ENCODE measurements at regions not wholly inside any gene's neighbourhood (a gene's known extent, or its start where the extent isn't known, plus 50 kb on each side); places are given as distances from the start of the nearest gene placed in this dataset.

DNA sequence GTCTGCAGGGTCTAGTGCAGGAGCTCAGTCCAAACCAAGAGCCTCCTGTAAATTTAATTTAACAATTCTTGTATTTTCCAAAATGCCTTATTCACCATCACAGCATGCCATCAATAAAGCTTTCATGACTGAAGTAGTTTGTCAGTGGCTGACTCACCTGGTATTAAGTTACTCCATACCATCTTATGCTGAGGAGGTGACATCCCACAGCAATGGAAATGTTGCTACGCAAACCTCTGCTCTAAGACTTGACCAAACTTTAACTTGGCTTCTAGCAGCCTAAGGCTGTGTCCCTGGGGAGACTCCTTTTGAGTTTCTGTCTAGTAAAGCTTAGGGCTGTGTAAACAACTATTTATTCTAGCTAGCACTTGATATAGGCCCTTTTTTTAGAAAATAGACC, 1231.3 kb upstream of the CDH18 start:
- Histone ChIP-seq H3K4me1 (ENCODE audit: control insufficient read depth, insufficient read depth, low read depth, low read length) (no peaks in the 10 kb centered on the region), H3K27ac (ENCODE audit: low read length, poor library complexity, severe bottlenecking) (no peak overlapping the region), H3K23ac (ENCODE audit: low read length in 2 of 2) (no peak overlapping the region), H3K79me1 (replicated peaks; ENCODE audit: low read length, poor library complexity, severe bottlenecking) (no peaks in the 10 kb centered on the region), H2BK15ac (ENCODE audit: low read depth, poor library complexity, severe bottlenecking) (no peak overlapping the region), H3K9ac (ENCODE audit: low read length) (no peak overlapping the region), H2AFZ (ENCODE audit: low read depth, low read length) (no peak overlapping the region), H3K4me2 (ENCODE audit: low read length, poor library complexity, severe bottlenecking) (no peak overlapping the region), H2AK5ac (ENCODE audit: low read length, severe bottlenecking) (no peak overlapping the region), H3K36me3 (ENCODE audit: control insufficient read depth in 1 of 2, insufficient read depth in 2 of 2, low read depth in 1 of 2, low read length in 2 of 2) (no peaks in the 10 kb centered on the region), H3K4me3 (ENCODE audit: insufficient read depth in 1 of 2, low read depth in 1 of 2, low read length in 2 of 2) (no peak overlapping the region), H3K27me3 (ENCODE audit: control insufficient read depth in 1 of 2, insufficient read depth in 1 of 2, low read length in 2 of 2) (no peaks in the 10 kb centered on the region), H3K9me3 (ENCODE audit: control insufficient read depth, low read length) (no peaks in the 10 kb centered on the region), H3K14ac (ENCODE audit: low read length in 2 of 2) (no peak overlapping the region), H3K4ac (ENCODE audit: low read depth in 1 of 2, low read length in 2 of 2) (no peak overlapping the region), H4K91ac (ENCODE audit: low read length) (no peak overlapping the region), H2BK5ac (ENCODE audit: low read depth, low read length, poor library complexity, severe bottlenecking) (no peak overlapping the region), H4K8ac (ENCODE audit: low read length) (no peak overlapping the region), H2BK120ac (ENCODE audit: low read depth, low read length) (no peak overlapping the region), H2BK12ac (ENCODE audit: low read length in 2 of 2) (no peak overlapping the region), H3K18ac (ENCODE audit: low read depth in 1 of 2, low read length in 2 of 2) (no peak overlapping the region)
- WGBS, result 100% methylated on average over 1 of the region's 1 CpG
- no peak for DNase-seq

DNA sequence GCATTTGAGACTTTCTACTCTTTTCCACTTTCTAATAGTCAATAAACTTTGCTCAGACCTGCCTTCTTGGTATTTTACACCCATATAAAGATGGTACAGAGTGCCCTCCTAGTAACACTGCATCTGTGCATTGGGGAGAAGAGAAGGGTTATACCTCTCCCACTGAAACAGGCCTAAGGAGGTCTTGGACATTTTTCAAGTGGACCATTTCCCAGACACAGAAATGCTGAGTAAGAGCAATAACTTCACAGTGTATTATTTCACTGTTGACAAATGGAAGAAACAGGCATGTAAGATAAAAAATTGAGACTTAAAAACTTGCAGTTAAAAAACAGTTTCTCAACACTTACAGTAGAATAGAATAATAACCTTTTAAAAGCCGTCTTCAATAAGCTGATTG, 1224.0 kb upstream of the CDH18 start:
- no peak overlapping the region for H3K23ac ChIP-seq (ENCODE audit: low read length in 2 of 2)
- no peak overlapping the region for H2BK120ac ChIP-seq (ENCODE audit: low read depth, low read length)
- no peak for DNase-seq
- H3K4me3 ChIP-seq (ENCODE audit: insufficient read depth in 1 of 2, low read depth in 1 of 2, low read length in 2 of 2), result no peak overlapping the region
- H3K9me3 ChIP-seq (ENCODE audit: control insufficient read depth, low read length), result no peaks in the 10 kb centered on the region
- no peak overlapping the region for H3K9ac ChIP-seq (ENCODE audit: low read length)
- no peak overlapping the region for H2BK15ac ChIP-seq (ENCODE audit: low read depth, poor library complexity, severe bottlenecking)
- H3K79me1 ChIP-seq (replicated peaks; ENCODE audit: low read length, poor library complexity, severe bottlenecking), result no peaks in the 10 kb centered on the region
- no peak overlapping the region for H3K27ac ChIP-seq (ENCODE audit: low read length, poor library complexity, severe bottlenecking)
- no peak overlapping the region for H3K14ac ChIP-seq (ENCODE audit: low read length in 2 of 2)
- H4K91ac ChIP-seq (ENCODE audit: low read length), result no peak overlapping the region
- no peaks in the 10 kb centered on the region for H3K4me1 ChIP-seq (ENCODE audit: control insufficient read depth, insufficient read depth, low read depth, low read length)
- no peak overlapping the region for H3K4ac ChIP-seq (ENCODE audit: low read depth in 1 of 2, low read length in 2 of 2)
- H3K18ac ChIP-seq (ENCODE audit: low read depth in 1 of 2, low read length in 2 of 2), result no peak overlapping the region
- no peak overlapping the region for H2AK5ac ChIP-seq (ENCODE audit: low read length, severe bottlenecking)
- no peak overlapping the region for H4K8ac ChIP-seq (ENCODE audit: low read length)
- H2BK12ac ChIP-seq (ENCODE audit: low read length in 2 of 2), result no peak overlapping the region
- H2BK5ac ChIP-seq (ENCODE audit: low read depth, low read length, poor library complexity, severe bottlenecking), result no peak overlapping the region
- no peaks in the 10 kb centered on the region for H3K27me3 ChIP-seq (ENCODE audit: control insufficient read depth in 1 of 2, insufficient read depth in 1 of 2, low read length in 2 of 2)
- 93% methylated on average over 1 of the region's 1 CpG for WGBS
- H3K4me2 ChIP-seq (ENCODE audit: low read length, poor library complexity, severe bottlenecking), result no peak overlapping the region
- H2AFZ ChIP-seq (ENCODE audit: low read depth, low read length), result no peak overlapping the region
- H3K36me3 ChIP-seq (ENCODE audit: control insufficient read depth in 1 of 2, insufficient read depth in 2 of 2, low read depth in 1 of 2, low read length in 2 of 2), result no peaks in the 10 kb centered on the region

DNA sequence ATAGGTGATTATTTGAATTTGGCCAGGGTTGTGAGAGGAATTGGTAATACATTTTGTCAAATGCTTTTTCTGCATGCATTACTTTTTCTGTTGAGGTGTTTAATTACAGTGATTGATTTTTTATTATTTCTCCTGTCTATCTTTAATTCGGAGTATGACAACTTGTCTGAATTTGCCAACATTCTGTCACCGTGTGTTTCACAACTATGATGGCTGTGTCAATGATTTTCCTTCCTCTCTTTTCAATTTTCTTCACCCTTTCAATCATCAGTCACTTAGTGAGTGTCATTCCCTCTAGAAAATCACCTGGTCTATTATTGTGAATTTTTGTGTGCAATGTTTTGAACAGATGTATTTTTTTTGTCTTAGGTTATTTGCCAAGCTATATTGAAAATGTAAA, 1221.4 kb upstream of the CDH18 start:
- H3K4ac ChIP-seq (ENCODE audit: low read depth in 1 of 2, low read length in 2 of 2), result no peak overlapping the region
- no peak overlapping the region for H2BK120ac ChIP-seq (ENCODE audit: low read depth, low read length)
- no peak overlapping the region for H2BK5ac ChIP-seq (ENCODE audit: low read depth, low read length, poor library complexity, severe bottlenecking)
- H3K27ac ChIP-seq (ENCODE audit: low read length, poor library complexity, severe bottlenecking), result no peak overlapping the region
- no peak overlapping the region for H2AFZ ChIP-seq (ENCODE audit: low read depth, low read length)
- no peak overlapping the region for H2BK12ac ChIP-seq (ENCODE audit: low read length in 2 of 2)
- no peak overlapping the region for H3K4me3 ChIP-seq (ENCODE audit: insufficient read depth in 1 of 2, low read depth in 1 of 2, low read length in 2 of 2)
- no peak overlapping the region for H2BK15ac ChIP-seq (ENCODE audit: low read depth, poor library complexity, severe bottlenecking)
- H3K9ac ChIP-seq (ENCODE audit: low read length), result no peak overlapping the region
- 87% methylated on average over 2 of the region's 2 CpGs for WGBS
- no peaks in the 10 kb centered on the region for H3K4me1 ChIP-seq (ENCODE audit: control insufficient read depth, insufficient read depth, low read depth, low read length)
- DNase-seq, result no peak
- no peak overlapping the region for H4K8ac ChIP-seq (ENCODE audit: low read length)
- H2AK5ac ChIP-seq (ENCODE audit: low read length, severe bottlenecking), result no peak overlapping the region
- no peaks in the 10 kb centered on the region for H3K36me3 ChIP-seq (ENCODE audit: control insufficient read depth in 1 of 2, insufficient read depth in 2 of 2, low read depth in 1 of 2, low read length in 2 of 2)
- no peak overlapping the region for H3K18ac ChIP-seq (ENCODE audit: low read depth in 1 of 2, low read length in 2 of 2)
- H3K14ac ChIP-seq (ENCODE audit: low read length in 2 of 2), result no peak overlapping the region
- H3K23ac ChIP-seq (ENCODE audit: low read length in 2 of 2), result no peak overlapping the region
- no peak overlapping the region for H3K4me2 ChIP-seq (ENCODE audit: low read length, poor library complexity, severe bottlenecking)
- no peaks in the 10 kb centered on the region for H3K79me1 ChIP-seq (replicated peaks; ENCODE audit: low read length, poor library complexity, severe bottlenecking)
- no peaks in the 10 kb centered on the region for H3K9me3 ChIP-seq (ENCODE audit: control insufficient read depth, low read length)
- H4K91ac ChIP-seq (ENCODE audit: low read length), result no peak overlapping the region
- no peaks in the 10 kb centered on the region for H3K27me3 ChIP-seq (ENCODE audit: control insufficient read depth in 1 of 2, insufficient read depth in 1 of 2, low read length in 2 of 2)

DNA sequence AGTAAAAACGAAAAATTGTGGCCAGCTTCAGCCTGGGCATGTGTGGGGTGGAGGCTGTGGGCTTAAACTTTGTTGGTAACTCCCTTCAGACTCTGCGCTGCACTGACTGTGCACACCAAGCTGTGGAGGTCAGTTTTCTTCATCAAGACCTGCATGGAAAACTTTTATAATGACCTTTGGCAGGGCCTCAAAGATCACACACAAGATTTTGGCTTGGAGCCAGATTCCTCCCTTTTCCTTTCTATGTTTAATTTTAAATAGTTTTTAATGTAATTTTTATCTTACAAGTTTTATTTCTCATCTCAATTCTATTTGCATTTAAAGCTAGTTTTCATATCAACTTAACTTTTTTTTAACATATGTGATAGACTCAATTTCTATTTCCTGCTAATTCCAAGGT, 1211.1 kb upstream of the CDH18 start:
- no peak overlapping the region for H3K23ac ChIP-seq (ENCODE audit: low read length in 2 of 2)
- H3K79me1 ChIP-seq (replicated peaks; ENCODE audit: low read length, poor library complexity, severe bottlenecking), result no peaks in the 10 kb centered on the region
- no peak overlapping the region for H4K8ac ChIP-seq (ENCODE audit: low read length)
- no peak overlapping the region for H3K4ac ChIP-seq (ENCODE audit: low read depth in 1 of 2, low read length in 2 of 2)
- no peak overlapping the region for H2BK120ac ChIP-seq (ENCODE audit: low read depth, low read length)
- no peaks in the 10 kb centered on the region for H3K36me3 ChIP-seq (ENCODE audit: control insufficient read depth in 1 of 2, insufficient read depth in 2 of 2, low read depth in 1 of 2, low read length in 2 of 2)
- no peak overlapping the region for H2AFZ ChIP-seq (ENCODE audit: low read depth, low read length)
- no peaks in the 10 kb centered on the region for H3K9me3 ChIP-seq (ENCODE audit: control insufficient read depth, low read length)
- H4K91ac ChIP-seq (ENCODE audit: low read length), result no peak overlapping the region
- no peak overlapping the region for H3K18ac ChIP-seq (ENCODE audit: low read depth in 1 of 2, low read length in 2 of 2)
- H3K27me3 ChIP-seq (ENCODE audit: control insufficient read depth in 1 of 2, insufficient read depth in 1 of 2, low read length in 2 of 2), result no peaks in the 10 kb centered on the region
- H3K9ac ChIP-seq (ENCODE audit: low read length), result no peak overlapping the region
- H3K4me2 ChIP-seq (ENCODE audit: low read length, poor library complexity, severe bottlenecking), result no peak overlapping the region
- H2AK5ac ChIP-seq (ENCODE audit: low read length, severe bottlenecking), result no peak overlapping the region
- H2BK5ac ChIP-seq (ENCODE audit: low read depth, low read length, poor library complexity, severe bottlenecking), result no peak overlapping the region
- 58% methylated on average over 2 of the region's 2 CpGs for WGBS
- H3K14ac ChIP-seq (ENCODE audit: low read length in 2 of 2), result no peak overlapping the region
- H3K27ac ChIP-seq (ENCODE audit: low read length, poor library complexity, severe bottlenecking), result no peak overlapping the region
- no peaks in the 10 kb centered on the region for H3K4me1 ChIP-seq (ENCODE audit: control insufficient read depth, insufficient read depth, low read depth, low read length)
- no peak for DNase-seq
- no peak overlapping the region for H2BK12ac ChIP-seq (ENCODE audit: low read length in 2 of 2)
- no peak overlapping the region for H2BK15ac ChIP-seq (ENCODE audit: low read depth, poor library complexity, severe bottlenecking)
- H3K4me3 ChIP-seq (ENCODE audit: insufficient read depth in 1 of 2, low read depth in 1 of 2, low read length in 2 of 2), result no peak overlapping the region
